ENCODE measurements at regions not wholly inside any gene's neighbourhood (a gene's known extent, or its start where the extent isn't known, plus 50 kb on each side); places are given as distances from the start of the nearest gene placed in this dataset.

DNA sequence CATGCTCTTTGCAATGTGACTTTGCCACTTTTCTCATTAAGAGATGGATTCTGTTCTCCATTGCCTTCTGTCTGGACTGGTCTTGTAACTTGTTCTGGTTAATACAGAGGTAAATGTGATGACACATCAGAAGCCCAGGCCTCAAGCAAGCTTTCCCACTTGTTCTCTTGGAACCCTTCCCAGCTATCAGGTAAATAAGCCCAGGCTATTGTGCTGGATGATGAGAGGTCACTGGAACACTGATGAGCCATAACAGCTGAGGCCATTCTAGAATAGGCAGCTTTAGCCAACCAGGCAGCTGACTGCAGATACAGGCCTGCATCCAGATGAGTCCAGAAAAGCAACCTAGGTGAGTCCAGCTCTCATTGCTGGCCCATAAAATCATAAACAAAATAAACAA, 1007.0 kb upstream of the ACVR2A start:
- no peak for ATAC-seq (ENCODE audit: low read depth)
- no peaks in the 10 kb centered on the region for H3K27me3 ChIP-seq (replicated peaks in 1 of 4; ENCODE audit: control extremely low read depth in 1 of 4, control insufficient read depth in 3 of 4, insufficient read depth in 4 of 4, low read length in 3 of 4)
- no peak overlapping the region for H3K9ac ChIP-seq (ENCODE audit: low read length)
- DNase-seq = no peak
- no peak overlapping the region for H3K4me2 ChIP-seq (replicated peaks; ENCODE audit: low read depth, low read length, poor library complexity, severe bottlenecking)
- Mint-ChIP-seq H3K4me1 (no peaks in the 10 kb centered on the region), H3K4me3 (no peak overlapping the region), H3K27ac (no peak overlapping the region), H3K27me3 (no peaks in the 10 kb centered on the region), H3K9me3 (ENCODE audit: insufficient read depth) (no peaks in the 10 kb centered on the region)
- H3K36me3 ChIP-seq (replicated peaks in 1 of 2; ENCODE audit: control extremely low read depth in 1 of 2, control insufficient read depth in 1 of 2, extremely low read depth in 1 of 2, insufficient read depth in 2 of 2, low read length in 1 of 2) = no peaks in the 10 kb centered on the region
- H3K4me3 ChIP-seq (ENCODE audit: control extremely low read depth in 1 of 5, extremely low read depth in 1 of 5, insufficient read depth in 1 of 5, low read depth in 2 of 5, low read length in 4 of 5) = no peak overlapping the region
- H4K20me1 ChIP-seq (ENCODE audit: control insufficient read depth, insufficient read depth, low read length, poor library complexity, severe bottlenecking) = no peaks in the 10 kb centered on the region
- H3K9me3 ChIP-seq (ENCODE audit: control extremely low read depth in 1 of 3, control insufficient read depth in 2 of 3, insufficient read depth in 1 of 3, low read length in 2 of 3) = no peaks in the 10 kb centered on the region
- POLR2A ChIA-PET = no interaction called here
- no peak overlapping the region for H2AFZ ChIP-seq (ENCODE audit: insufficient read depth, low read depth, low read length, poor library complexity, severe bottlenecking)
- H3K79me2 ChIP-seq (ENCODE audit: control insufficient read depth, insufficient read depth, low read length) = no peaks in the 10 kb centered on the region
- no peak overlapping the region for H3K27ac ChIP-seq (ENCODE audit: low read length in 2 of 2)
- CTCF ChIA-PET = no interaction called here
- no peak for TF ChIP-seq CTCF (IDR thresholded peaks at IDR 0.05)
- TF ChIP-seq EZH2 (IDR thresholded peaks at IDR 0.05; ENCODE audit: borderline replicate concordance, insufficient read depth, low read depth, low read length, poor library complexity, severe bottlenecking) = no peak
- intact Hi-C loops (cut with micrococcal nuclease) = no loop called here
- no peaks in the 10 kb centered on the region for H3K4me1 ChIP-seq (ENCODE audit: control insufficient read depth in 2 of 2, insufficient read depth in 2 of 2, low read length in 2 of 2)

- H2AFZ ChIP-seq (ENCODE audit: insufficient read depth, low read depth, low read length, poor library complexity, severe bottlenecking) = no peak overlapping the region
- ChIA-PET CTCF (no interaction called here), POLR2A (no interaction called here)
- no peaks in the 10 kb centered on the region for H3K27me3 ChIP-seq (replicated peaks in 1 of 4; ENCODE audit: control extremely low read depth in 1 of 4, control insufficient read depth in 3 of 4, insufficient read depth in 4 of 4, low read length in 3 of 4)
- Mint-ChIP-seq H3K4me1 (no peaks in the 10 kb centered on the region), H3K9me3 (ENCODE audit: insufficient read depth) (no peaks in the 10 kb centered on the region), H3K27ac (no peak overlapping the region), H3K27me3 (no peaks in the 10 kb centered on the region), H3K4me3 (no peak overlapping the region)
- no peaks in the 10 kb centered on the region for H3K9me3 ChIP-seq (ENCODE audit: control extremely low read depth in 1 of 3, control insufficient read depth in 2 of 3, insufficient read depth in 1 of 3, low read length in 2 of 3)
- no peaks in the 10 kb centered on the region for H3K79me2 ChIP-seq (ENCODE audit: control insufficient read depth, insufficient read depth, low read length)
- no peak overlapping the region for H3K27ac ChIP-seq (ENCODE audit: low read length in 2 of 2)
- no peak overlapping the region for H3K4me2 ChIP-seq (replicated peaks; ENCODE audit: low read depth, low read length, poor library complexity, severe bottlenecking)
- DNase-seq (no peak), ATAC-seq (ENCODE audit: low read depth) (no peak)
- no peaks in the 10 kb centered on the region for H4K20me1 ChIP-seq (ENCODE audit: control insufficient read depth, insufficient read depth, low read length, poor library complexity, severe bottlenecking)
- H3K9ac ChIP-seq (ENCODE audit: low read length) = no peak overlapping the region
- H3K36me3 ChIP-seq (replicated peaks in 1 of 2; ENCODE audit: control extremely low read depth in 1 of 2, control insufficient read depth in 1 of 2, extremely low read depth in 1 of 2, insufficient read depth in 2 of 2, low read length in 1 of 2) = no peaks in the 10 kb centered on the region
- intact Hi-C loops (cut with micrococcal nuclease) = no loop called here
- no peaks in the 10 kb centered on the region for H3K4me1 ChIP-seq (ENCODE audit: control insufficient read depth in 2 of 2, insufficient read depth in 2 of 2, low read length in 2 of 2)
- TF ChIP-seq EZH2 (IDR thresholded peaks at IDR 0.05; ENCODE audit: borderline replicate concordance, insufficient read depth, low read depth, low read length, poor library complexity, severe bottlenecking) (no peak), CTCF (IDR thresholded peaks at IDR 0.05) (no peak)
- no peak overlapping the region for H3K4me3 ChIP-seq (ENCODE audit: control extremely low read depth in 1 of 5, extremely low read depth in 1 of 5, insufficient read depth in 1 of 5, low read depth in 2 of 5, low read length in 4 of 5)
Measured at GRCh38 chr2:146826388-146826787, 1018.4 kb upstream of the ACVR2A start.
